ENCODE measurements at regions not wholly inside any gene's neighbourhood (a gene's known extent, or its start where the extent isn't known, plus 50 kb on each side); places are given as distances from the start of the nearest gene placed in this dataset.

DNA sequence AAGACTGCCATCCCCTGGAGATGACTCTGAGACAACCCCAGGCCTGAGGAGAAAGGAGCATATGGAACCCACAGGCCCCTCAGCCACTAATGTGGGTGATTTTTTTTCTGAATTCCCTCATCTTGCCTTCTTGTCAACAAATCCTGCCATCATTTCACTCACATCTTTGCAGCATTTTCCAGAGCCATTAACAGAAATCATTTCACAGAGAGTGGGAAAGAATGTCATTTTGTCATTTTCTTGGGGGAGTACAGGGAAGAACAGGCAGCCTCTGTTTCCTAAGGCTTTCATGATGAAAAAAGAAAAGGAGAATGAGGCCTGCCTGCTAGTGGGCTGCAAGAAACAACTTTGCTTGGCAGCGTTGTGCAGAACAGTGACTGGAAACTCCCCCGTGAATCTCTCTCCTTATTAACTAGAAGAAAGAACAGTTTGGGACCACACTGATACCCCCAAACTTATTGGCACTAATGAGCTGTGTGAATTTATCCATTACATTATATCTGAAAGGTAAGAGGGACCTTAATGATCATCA is 1464.6 kb upstream of the CELF4 start:
- H3K4me1 ChIP-seq = no peaks in the 10 kb centered on the region
- ATAC-seq = no peak
- DNase-seq = no peak
- intact Hi-C loops (cut with DNase I) = no loop called here
- no peaks in the 10 kb centered on the region for H3K9me3 ChIP-seq
- no peaks in the 10 kb centered on the region for H3K36me3 ChIP-seq
- no peaks in the 10 kb centered on the region for H3K27me3 ChIP-seq
- 46 to 75% (median 66%) methylated on average over 2 of the region's 2 CpGs for WGBS, 4 donors
- TF ChIP-seq, protein P1, sequence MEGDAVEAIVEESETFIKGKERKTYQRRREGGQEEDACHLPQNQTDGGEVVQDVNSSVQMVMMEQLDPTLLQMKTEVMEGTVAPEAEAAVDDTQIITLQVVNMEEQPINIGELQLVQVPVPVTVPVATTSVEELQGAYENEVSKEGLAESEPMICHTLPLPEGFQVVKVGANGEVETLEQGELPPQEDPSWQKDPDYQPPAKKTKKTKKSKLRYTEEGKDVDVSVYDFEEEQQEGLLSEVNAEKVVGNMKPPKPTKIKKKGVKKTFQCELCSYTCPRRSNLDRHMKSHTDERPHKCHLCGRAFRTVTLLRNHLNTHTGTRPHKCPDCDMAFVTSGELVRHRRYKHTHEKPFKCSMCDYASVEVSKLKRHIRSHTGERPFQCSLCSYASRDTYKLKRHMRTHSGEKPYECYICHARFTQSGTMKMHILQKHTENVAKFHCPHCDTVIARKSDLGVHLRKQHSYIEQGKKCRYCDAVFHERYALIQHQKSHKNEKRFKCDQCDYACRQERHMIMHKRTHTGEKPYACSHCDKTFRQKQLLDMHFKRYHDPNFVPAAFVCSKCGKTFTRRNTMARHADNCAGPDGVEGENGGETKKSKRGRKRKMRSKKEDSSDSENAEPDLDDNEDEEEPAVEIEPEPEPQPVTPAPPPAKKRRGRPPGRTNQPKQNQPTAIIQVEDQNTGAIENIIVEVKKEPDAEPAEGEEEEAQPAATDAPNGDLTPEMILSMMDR (IDR thresholded peaks at IDR 0.05) = no peak
- no peak for TF ChIP-seq POLR2A (IDR thresholded peaks at IDR 0.05)
- no peak overlapping the region for H3K4me3 ChIP-seq
- no peak overlapping the region for H3K27ac ChIP-seq

DNA sequence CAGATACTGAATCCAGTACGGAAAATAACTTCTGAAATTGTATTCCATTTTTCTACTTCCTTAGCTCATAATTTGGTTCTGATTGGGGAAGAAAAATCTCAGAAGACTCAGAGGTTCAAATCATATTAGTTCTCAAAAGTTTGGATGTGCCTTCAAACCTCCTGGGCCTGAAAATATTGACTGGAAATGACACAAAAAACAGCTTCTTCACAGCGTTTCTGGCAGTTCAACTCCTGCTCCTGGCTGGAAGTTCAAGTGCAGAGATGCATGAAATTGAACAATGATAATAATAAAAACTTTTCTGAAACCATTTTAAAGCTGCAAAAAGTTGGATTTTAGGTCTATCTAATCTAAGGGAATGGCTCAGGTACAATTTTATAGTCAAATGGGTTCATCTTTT is 1459.9 kb upstream of the CELF4 start:
- no peak for ATAC-seq
- no peak for DNase-seq
- H3K36me3 ChIP-seq = no peaks in the 10 kb centered on the region
- no peaks in the 10 kb centered on the region for H3K27me3 ChIP-seq
- no peak overlapping the region for H3K27ac ChIP-seq
- WGBS, 4 donors = 56 to 81% (median 73%) methylated on average over 2 of the region's 2 CpGs
- TF ChIP-seq POLR2A (IDR thresholded peaks at IDR 0.05) = no peak
- TF ChIP-seq, protein P1 (IDR thresholded peaks at IDR 0.05) = no peak
- intact Hi-C loops (cut with DNase I) = no loop called here
- H3K9me3 ChIP-seq = no peaks in the 10 kb centered on the region
- H3K4me1 ChIP-seq = no peaks in the 10 kb centered on the region
- H3K4me3 ChIP-seq = no peak overlapping the region

DNA sequence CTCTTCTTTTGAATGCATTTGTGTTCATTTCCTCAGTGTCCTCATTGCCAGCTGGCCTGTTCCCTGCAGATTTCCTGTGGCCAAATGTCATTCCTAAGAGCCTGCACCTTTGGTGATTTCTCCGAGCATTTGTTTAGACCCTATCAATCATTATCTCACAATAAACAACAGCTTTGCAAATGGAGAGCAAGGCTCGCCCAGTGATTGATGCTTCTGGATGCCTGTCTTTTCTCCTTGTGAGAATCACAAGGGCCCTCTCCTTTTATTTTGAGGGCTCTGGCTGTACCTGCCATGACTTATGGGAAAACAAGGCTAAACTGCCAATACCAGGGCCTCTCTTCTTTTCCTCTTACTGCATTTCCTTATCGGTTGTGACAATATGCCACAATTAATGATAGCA is 1454.4 kb upstream of the CELF4 start:
- TF ChIP-seq POLR2A (IDR thresholded peaks at IDR 0.05) = no peak
- TF ChIP-seq, protein P1 (IDR thresholded peaks at IDR 0.05) = no peak
- no peaks in the 10 kb centered on the region for H3K27me3 ChIP-seq
- ATAC-seq (no peak), DNase-seq (no peak)
- no peak overlapping the region for H3K4me3 ChIP-seq
- no peak overlapping the region for H3K27ac ChIP-seq
- 53 to 67% (median 60%) methylated on average over 3 of the region's 3 CpGs for WGBS, 4 donors
- no peaks in the 10 kb centered on the region for H3K36me3 ChIP-seq
- intact Hi-C loops (cut with DNase I) = no loop called here
- no peaks in the 10 kb centered on the region for H3K4me1 ChIP-seq
- H3K9me3 ChIP-seq = peaks cover 0 to 14% (median 3%) of the 10 kb centered on the region in 12 donors

DNA sequence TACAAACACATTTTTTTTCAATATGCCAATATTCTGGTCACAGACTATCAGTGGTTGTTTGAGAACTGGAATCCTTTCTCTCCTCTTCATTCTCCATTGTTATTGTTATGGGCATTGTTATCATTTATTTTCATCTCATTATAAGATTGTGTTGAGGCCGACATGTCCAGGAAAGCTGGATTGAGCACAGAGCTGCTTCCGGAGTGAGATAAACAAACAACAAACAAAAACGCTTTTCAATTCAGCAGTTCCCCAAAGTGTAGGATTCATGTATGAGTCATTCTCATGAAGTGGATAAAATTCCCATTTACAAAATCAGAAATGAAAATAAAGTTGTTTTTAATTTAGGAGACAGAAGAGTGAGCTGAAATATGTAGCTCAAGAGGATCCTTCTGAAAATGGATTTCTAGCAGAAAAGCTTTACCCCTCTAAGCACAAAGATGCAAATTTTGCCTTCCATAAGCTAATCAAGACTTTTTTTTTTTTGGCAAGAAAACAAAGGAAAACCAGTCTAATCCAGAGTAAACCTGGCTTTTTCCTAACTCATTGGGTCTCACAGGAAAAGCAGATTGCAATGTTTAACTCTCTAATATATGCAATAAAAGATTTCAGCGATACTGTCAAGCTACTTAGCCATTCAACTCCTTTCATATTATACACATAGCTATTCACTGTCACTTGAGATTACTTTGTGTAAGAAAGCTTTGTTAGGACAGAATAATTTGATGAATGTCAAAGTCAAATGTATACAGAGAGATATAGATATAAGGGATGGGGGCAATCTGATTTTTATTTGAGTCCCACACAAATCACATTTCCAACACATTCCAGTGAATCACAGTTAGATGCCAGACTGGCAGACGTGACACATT is 1441.7 kb upstream of the CELF4 start:
- intact Hi-C loops (cut with DNase I) = no loop called here
- H3K4me3 ChIP-seq = no peak overlapping the region
- H3K27ac ChIP-seq = no peak overlapping the region
- 64 to 69% (median 67%) methylated on average over 5 of the region's 5 CpGs for WGBS, 4 donors
- TF ChIP-seq, protein P1 (IDR thresholded peaks at IDR 0.05) = no peak
- no peak for TF ChIP-seq POLR2A (IDR thresholded peaks at IDR 0.05)
- no peaks in the 10 kb centered on the region for H3K36me3 ChIP-seq
- no peaks in the 10 kb centered on the region for H3K27me3 ChIP-seq
- H3K4me1 ChIP-seq = no peaks in the 10 kb centered on the region
- peaks cover 0 to 6% (median 0%) of the 10 kb centered on the region in 12 donors for H3K9me3 ChIP-seq
- ATAC-seq (no peak), DNase-seq (no peak)
